GM21526 (cell line): ENCODE measurements at regions not wholly inside any gene's neighbourhood (a gene's known extent, or its start where the extent isn't known, plus 50 kb on each side); places are given as distances from the start of the nearest gene placed in this dataset.

Experiments
- ATAC-seq: cut with Tn5 transposase; IDR thresholded peaks from one replicate; pipeline ENCODE4 v1.9.1; 2021; ENCODE audit warnings: moderate library complexity; ENCODE audit not compliant: unreplicated experiment, low FRiP score

- peak; percentile 90 for ATAC-seq
Measured at GRCh38 chr3:107064405-107065060, 312.7 kb upstream of the CCDC54 start.

DNA sequence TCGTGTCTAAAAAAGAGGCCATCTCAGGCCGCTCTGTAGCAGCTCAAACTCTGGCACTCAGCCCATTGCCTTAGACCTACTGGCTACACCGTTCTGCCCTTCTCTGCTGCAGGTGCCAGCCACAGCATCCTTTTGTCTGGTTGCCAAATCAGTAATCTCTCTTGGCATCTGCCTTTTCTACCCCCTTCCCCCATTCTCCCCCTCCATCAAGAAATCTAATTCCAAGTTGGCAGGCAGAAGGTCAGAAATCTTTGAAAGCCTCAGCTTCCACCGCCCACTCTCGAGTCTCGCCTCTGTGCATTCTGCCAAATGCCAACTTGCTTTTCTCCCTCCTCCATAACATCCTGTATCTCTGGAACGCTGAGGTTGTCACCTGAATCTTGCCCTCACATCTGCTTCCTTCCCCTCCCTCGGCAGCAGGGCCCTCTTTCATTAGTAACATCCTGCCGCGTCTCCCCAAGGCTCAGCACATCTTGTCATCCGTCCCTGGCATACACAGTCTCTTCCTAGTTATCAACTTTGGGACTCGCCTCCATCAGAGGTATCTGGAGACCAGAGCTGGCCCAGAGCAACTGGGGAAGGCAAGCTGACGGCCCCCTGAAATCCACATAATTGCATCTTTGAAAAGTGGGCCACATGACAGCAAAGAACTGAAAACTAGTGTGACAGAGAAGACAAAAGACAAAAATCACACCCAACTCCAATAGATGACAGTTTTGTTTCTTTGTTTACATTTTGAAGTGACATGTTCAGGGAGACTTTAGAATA lies 312.0 kb upstream of the CCDC54 start:
- no peak for ATAC-seq

- no peak for ATAC-seq
Measured at GRCh38 chr3:107067421-107067820, 309.8 kb upstream of the CCDC54 start.

GRCh38 chr3:107068980-107069379 lies 308.3 kb upstream of the CCDC54 start:
- no peak for ATAC-seq

DNA sequence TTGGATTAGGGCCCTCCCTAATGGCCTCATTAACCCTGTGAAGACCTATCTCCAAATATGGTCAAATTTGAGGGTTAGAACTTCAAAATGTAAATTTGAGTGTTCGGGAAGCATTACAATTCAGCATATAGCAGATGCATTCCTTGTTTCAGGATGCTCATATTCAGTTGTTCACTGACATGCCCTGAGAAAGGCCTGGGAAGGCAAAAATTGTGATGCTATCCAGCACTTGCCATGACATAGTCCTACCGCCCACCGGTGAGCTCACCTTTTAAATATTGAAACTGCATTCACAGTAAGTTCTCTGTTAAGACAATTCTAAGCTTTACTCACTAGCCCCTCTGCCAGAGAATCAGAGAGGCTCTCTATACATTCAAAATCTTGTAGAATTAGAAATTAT lies 300.3 kb upstream of the CCDC54 start:
- no peak for ATAC-seq

GRCh38 chr3:107077391-107077790 lies 299.8 kb upstream of the CCDC54 start:
- no peak for ATAC-seq

DNA sequence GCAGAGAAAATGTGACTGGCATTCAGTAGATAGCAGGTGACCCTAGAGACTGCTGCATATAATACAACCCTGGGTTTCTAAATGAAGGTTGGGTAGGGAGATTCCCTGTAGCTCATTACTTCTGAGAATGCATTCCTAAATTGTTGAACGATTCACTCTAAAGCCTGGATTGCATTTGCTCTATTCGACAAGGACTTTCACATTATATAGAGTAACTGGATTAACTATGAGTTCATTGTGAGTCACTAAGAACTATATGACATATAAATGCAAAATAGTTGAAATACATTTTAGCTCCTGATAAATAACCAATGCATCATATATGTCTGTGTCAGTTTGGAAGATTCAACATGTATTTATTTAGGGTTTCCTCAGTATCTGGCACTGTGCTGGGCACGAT lies 294.7 kb upstream of the CCDC54 start:
- ATAC-seq: no peak

DNA sequence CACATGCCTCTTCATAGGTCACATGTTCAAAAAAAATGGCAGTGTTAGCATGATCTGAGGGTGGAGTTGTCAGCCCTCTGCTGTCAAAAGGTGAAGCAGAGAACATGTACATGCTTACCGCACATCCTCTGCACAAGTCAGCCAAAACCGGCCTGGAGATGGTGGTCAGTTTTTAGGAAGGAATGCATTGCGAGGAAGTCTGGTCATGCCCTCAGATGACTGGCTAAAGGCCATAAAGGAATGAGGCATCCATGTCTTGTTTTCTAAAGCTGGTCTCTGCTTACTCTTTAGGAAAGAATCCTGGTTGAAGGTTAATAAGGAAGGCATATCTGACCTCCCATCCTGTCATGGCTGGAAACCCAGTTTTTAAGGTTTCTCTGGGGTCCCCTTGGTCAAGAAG lies 292.0 kb upstream of the CCDC54 start:
- ATAC-seq: no peak

- no peak for ATAC-seq
Measured at GRCh38 chr3:107092121-107092520, 285.1 kb upstream of the CCDC54 start.

DNA sequence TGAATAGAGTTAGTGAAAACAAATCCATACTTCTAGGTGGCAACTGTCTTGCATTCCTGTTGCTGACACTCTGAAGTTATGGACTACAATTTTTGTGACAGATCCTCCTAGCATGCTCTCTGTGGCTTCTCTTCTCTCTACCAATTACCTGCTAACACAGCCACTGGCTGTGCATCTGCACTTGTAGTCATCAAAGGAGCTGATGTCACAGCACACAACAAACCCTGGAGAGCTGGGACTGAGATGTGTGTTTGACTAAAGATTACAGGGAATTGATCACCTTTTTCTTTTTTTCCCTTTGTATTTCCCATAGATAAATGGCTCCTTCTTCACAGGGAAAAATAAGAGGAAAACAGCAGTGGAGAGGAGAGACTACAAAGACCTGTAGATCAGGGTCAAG lies 278.4 kb upstream of the CCDC54 start:
- no peak for ATAC-seq

DNA sequence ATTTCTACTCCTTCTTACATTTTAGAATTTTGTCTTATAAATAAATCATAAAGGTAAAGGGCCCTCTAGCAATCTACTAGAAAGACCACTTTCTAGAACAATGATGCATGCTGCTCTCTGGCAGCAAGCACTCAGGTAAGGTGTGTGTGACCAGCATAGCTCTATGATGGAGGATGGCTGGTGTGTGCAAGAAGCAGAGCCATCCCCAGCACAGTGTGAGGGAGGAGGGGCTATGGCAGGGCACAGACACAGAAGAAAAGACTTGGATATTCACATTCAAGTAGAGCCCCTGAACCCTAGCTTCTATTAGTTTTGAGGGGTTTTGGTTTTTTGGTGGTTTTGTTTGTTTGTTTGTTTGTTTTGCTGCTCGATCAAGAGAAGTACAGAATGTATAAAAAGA lies 277.1 kb upstream of the CCDC54 start:
- ATAC-seq: no peak

- no peak for ATAC-seq
Measured at GRCh38 chr3:107100573-107100972, 276.7 kb upstream of the CCDC54 start.

DNA sequence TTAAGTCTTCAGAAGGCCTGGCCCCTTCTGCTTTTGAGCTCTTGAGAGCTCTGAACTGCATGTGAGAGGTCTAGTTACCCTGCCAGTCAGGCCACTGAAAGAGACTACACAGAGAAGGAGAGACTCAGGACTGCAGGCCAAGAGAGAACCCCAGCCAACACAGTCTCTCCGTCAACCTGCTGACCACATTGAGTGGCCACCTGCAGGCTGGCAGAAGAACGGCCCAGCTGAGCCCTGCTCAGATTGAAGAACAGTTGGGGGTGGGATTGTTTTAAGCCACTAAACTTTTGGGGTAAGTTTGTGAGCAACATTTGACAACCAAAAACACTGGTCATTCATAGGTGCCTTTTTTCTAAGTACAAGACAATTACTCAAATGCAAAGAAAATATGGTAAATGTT lies 273.5 kb upstream of the CCDC54 start:
- ATAC-seq: no peak

DNA sequence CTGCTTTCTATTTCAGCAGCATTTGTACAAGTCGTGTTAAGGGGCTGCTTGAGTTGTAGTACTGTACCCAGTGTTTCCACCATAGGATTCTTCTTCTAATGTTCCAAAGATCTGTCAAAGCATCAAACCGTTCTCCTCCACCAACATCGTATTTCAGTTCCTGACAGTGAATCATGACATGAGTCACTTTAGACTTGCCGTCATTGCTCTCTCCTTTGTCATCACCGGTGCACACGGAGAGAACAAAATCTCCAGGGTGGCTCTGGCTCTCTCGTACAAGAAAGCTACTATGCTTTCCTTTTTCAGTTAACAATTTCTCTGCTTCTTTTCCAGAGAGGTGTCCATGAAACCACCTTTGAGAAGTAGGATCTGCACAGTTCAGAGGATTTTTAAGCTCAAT lies 270.9 kb upstream of the CCDC54 start:
- no peak for ATAC-seq

DNA sequence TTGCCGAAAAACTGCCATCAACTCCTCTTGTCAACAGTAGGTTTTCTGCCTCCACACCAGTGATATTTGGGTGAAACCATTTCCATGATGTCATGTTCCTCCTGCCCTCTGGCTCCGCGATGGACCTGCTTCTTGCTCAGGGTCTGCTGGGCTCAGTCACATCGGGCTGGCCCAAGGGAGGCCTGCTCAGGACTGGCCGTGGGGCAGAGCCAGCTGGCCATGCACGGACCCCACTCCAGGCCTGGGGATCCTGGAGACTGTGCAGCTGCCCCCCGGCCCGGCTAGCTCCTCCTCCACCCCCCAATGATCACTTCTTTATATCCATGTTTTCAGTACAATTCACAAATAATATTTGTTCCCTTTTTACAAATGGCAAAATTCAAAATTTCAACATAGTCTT lies 270.3 kb upstream of the CCDC54 start:
- no peak for ATAC-seq

GRCh38 chr3:107110596-107111305 lies 266.5 kb upstream of the CCDC54 start:
- no peak for ATAC-seq

- ATAC-seq: no peak
Measured at GRCh38 chr3:107111872-107112271, 265.4 kb upstream of the CCDC54 start.

- no peak for ATAC-seq
Measured at GRCh38 chr3:107112356-107112755, 264.9 kb upstream of the CCDC54 start.

GRCh38 chr3:107116251-107116650 lies 261.0 kb upstream of the CCDC54 start:
- no peak for ATAC-seq

DNA sequence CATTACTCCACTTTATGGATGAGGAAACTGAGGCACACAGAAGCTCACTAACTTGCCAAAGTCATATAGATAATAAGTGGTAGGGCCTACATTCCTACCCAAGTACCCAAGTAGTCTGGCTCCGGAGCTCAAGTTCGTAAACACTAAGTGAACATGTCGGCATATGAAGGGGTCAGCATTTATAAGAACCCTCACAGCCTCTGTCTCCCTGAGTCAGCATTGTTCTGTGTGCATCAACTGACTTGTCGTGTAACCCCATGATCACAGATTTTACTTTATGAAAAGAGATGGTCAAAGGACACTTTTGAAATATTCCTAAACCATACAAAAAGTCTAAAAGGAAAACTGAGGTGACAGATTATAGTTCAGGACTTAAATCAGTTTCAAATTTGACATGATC lies 260.1 kb upstream of the CCDC54 start:
- no peak for ATAC-seq

GRCh38 chr3:107117922-107118536 lies 259.2 kb upstream of the CCDC54 start:
- ATAC-seq: no peak
